ENCODE measurements at regions not wholly inside any gene's neighbourhood (a gene's known extent, or its start where the extent isn't known, plus 50 kb on each side); places are given as distances from the start of the nearest gene placed in this dataset.

DNA sequence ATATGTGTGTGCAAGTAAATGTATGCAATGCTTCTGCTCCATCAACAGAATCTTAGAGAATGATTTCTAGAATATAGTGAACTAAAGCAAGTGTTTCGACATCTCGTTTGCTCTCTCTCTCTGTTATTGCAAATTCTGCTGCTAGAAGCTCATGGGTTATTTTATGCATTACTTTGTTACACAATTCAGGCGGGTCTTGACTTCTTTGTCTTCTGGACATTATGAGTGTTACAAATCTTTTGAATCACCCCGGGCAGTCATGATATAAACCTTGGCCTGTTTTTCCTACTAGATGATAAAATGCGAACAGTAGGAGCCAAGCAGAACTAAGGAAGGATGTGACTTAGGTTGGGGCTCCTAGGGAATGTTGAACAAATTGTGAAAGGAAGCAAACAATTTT is 166.4 kb upstream of the SFRP2 start:
- TF ChIP-seq DPF2 (IDR thresholded peaks at IDR 0.05) (no peak), BRCA1 (IDR thresholded peaks at IDR 0.05; ENCODE audit: low read depth, low read length) (no peak), GABPA (IDR thresholded peaks at IDR 0.05; ENCODE audit: low read depth) (no peak), MTA3 (IDR thresholded peaks at IDR 0.05; ENCODE audit: borderline replicate concordance, low read length) (no peak), POLR2A (IDR thresholded peaks at IDR 0.05; ENCODE audit: low read depth, low read length) (no peak), CBFB (IDR thresholded peaks at IDR 0.05; ENCODE audit: low read depth) (no peak), ZNF274 (IDR thresholded peaks at IDR 0.05; ENCODE audit: insufficient read depth, insufficient read length) (no peak), EP300 (IDR thresholded peaks at IDR 0.05; ENCODE audit: borderline replicate concordance in 1 of 2, control insufficient read depth in 1 of 2, low read depth in 2 of 2, low read length in 2 of 2) (no peak), MEF2A (IDR thresholded peaks at IDR 0.05; ENCODE audit: insufficient read depth, low read depth, low read length) (no peak)
- TF ChIP-seq, protein P1, sequence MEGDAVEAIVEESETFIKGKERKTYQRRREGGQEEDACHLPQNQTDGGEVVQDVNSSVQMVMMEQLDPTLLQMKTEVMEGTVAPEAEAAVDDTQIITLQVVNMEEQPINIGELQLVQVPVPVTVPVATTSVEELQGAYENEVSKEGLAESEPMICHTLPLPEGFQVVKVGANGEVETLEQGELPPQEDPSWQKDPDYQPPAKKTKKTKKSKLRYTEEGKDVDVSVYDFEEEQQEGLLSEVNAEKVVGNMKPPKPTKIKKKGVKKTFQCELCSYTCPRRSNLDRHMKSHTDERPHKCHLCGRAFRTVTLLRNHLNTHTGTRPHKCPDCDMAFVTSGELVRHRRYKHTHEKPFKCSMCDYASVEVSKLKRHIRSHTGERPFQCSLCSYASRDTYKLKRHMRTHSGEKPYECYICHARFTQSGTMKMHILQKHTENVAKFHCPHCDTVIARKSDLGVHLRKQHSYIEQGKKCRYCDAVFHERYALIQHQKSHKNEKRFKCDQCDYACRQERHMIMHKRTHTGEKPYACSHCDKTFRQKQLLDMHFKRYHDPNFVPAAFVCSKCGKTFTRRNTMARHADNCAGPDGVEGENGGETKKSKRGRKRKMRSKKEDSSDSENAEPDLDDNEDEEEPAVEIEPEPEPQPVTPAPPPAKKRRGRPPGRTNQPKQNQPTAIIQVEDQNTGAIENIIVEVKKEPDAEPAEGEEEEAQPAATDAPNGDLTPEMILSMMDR (IDR thresholded peaks at IDR 0.05 in 2 of 3, conservative IDR thresholded peaks at IDR 0.05 in 1 of 3; ENCODE audit: control insufficient read depth in 2 of 3, extremely low read depth in 1 of 3, insufficient read depth in 1 of 3, low read depth in 3 of 3, low read length in 3 of 3), result no peak
- TF ChIP-seq, protein P2, sequence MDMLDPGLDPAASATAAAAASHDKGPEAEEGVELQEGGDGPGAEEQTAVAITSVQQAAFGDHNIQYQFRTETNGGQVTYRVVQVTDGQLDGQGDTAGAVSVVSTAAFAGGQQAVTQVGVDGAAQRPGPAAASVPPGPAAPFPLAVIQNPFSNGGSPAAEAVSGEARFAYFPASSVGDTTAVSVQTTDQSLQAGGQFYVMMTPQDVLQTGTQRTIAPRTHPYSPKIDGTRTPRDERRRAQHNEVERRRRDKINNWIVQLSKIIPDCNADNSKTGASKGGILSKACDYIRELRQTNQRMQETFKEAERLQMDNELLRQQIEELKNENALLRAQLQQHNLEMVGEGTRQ (IDR thresholded peaks at IDR 0.05; ENCODE audit: borderline replicate concordance, low read depth, low read length), result no peak
